Dermis blood vessel endothelial cell (primary cell): ENCODE measurements at regions not wholly inside any gene's neighbourhood (a gene's known extent, or its start where the extent isn't known, plus 50 kb on each side); places are given as distances from the start of the nearest gene placed in this dataset.

Experiments
- DNase-seq: peaks from one replicate; pipeline ENCODE4 v3.0.0; 2010

DNA sequence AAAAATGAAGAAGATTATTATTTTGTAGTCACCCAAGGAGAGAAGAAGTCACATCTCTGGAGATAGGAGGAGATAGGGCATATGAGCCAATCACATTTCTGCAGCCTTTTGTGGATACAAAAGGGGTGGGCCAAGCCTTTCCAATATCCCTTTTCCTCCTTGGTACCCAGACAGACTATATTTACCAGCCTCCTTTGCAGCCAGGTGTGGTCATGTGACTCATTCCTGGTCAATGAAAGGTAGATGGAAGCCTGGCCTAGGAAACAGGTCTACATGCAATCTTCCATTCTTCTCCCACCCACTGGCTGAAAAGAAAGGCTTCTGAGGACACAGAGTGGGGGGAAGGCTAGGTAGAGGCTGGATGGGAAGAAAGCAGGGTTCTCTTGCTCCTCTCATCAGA is 58.1 kb upstream of the ERG start:
- DNase-seq, result no peak

DNA sequence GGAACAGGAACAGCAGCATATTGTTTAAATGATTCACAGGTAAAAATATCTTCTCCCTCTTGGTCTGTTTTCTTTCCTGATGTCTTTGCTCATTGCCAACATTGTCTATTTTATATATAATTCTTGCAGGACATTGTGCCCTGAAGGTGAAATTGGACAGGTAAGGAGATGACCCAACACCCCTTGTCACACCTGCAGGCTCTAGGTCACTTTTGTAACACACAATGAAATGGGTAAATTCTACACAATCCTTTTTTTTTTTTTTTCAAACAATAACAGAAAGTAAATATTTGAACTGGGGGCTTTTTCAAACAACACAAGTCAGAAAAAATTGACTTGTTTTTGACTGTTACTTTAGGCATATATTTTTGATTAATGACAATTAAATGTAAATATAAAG is 62.9 kb upstream of the ERG start:
- no peak for DNase-seq

DNA sequence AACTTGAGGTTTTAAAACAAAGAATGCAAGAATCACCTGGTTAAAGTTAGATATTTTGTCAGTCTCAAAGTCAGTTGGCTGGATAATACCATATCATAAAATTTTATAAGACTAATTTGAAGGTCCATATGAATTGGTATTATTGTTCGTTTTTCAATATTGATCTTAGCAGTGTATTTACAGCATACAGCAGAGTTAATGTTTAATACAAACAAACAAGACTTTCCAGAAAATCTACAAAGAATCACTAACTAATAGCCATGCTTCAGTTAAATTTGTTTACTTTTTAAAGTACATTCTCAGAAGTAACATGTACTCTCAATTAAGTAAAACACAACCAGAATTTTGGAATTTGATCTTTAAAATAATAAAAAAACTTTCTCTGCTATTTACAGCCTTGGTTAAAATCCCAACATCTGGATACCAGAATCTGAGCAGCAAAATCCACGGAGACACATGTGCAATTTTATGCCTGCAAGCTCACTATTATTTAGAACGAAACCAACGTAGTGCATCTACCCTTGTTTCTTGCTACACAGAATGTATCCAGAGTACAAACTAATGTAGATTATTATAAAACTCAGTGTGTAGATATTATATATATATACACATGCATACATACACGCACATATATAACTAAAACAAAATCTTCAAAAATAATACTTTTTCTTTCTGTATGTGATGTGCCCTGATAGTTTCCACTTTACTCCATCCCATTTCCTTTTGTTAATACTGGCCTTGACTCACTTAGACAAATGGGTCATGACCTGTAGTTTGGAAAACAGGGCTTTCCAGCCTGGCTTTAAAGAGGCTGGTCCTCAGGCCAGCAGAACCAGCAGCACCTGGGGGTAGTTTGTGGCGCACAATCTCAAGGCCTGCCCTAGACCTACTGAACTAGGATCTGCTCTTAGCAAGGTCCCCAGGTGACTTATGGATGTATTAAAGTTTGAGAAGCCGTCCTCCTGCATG is 63.6 kb upstream of the ERG start:
- DNase-seq, result no peak

DNA sequence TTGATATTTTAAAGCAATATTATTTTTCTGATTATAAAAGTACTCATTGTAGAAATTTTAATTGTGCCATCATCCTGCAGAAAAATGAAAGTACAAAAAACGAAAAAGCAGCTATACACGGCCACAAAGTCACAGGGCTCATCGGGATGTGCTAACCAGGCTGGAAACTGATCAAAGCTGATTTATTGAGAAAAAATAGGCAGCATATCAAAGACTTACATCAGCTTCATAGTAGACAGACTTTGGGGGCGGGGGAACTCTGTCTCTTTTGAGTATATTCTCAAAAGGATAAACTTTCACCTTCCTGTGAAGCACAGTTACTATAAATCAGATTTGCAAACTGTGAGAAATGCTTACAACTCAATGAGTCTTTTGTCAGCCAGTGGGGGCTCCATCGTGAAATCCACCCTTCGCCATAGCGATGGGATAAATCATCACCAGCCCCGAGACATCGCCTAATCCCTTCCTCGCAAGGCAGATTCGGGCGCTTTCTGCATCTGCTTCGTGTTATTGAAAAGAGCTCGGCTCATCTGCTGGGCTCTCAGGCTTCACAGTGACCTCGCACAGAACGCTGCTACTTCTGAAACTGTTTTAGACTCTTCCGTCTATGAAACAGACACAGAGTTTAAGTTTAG is 69.2 kb upstream of the ERG start:
- DNase-seq, result no peak

DNA sequence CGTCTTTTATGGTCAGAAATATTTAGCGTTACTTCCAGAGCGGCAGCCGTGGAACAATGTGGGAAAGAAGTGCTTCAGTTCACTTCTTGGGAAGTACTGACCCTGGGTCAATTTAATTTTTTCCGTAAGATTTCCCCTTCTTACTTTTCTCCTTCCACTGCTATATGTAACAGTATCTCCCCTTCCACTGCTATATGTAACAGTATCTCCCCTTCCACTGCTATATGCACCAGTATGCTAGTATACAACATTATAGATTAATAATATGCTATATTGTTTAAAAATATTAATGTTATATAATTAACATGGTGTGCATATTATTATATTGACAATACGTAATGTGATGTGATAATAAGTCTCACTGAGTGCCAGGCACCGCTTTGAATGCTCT is 69.7 kb upstream of the ERG start:
- DNase-seq, result no peak

DNA sequence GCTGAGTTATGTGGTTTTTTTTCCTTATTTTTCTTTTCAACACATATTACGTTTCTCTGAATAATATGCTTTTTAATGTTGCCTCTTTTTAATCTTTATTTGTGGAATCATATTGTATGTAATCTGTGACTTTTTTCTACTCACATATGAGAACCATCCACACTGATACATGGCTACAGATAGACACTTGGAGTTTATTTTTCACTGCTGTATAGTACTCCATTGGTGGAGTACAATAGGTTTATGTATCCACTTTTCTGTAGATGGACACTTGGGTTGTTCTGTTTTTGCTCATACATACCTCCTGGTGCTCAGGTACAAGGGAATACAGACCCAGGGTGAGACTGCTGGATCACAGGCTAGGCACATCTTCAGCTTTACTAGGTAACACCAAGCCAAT is 71.5 kb upstream of the ERG start:
- no peak for DNase-seq

DNA sequence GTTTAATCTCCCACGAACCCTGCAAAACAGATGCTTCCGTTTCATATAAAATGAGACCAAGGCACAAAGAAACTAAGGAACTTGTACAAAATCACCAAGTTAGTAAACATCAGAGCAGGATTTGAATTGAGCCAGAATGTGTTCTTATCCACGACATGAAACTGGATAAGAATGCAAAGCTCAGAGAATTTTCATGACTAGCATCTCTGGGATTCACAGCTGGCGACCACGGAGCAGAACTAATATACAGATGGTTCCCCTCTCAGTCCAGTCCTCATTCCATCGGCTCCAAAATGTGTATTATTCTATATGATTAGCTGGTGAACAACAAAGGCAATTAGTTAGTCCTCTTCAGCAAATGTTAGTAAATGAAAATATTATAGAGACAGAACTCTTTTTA is 72.3 kb upstream of the ERG start:
- no peak for DNase-seq

DNA sequence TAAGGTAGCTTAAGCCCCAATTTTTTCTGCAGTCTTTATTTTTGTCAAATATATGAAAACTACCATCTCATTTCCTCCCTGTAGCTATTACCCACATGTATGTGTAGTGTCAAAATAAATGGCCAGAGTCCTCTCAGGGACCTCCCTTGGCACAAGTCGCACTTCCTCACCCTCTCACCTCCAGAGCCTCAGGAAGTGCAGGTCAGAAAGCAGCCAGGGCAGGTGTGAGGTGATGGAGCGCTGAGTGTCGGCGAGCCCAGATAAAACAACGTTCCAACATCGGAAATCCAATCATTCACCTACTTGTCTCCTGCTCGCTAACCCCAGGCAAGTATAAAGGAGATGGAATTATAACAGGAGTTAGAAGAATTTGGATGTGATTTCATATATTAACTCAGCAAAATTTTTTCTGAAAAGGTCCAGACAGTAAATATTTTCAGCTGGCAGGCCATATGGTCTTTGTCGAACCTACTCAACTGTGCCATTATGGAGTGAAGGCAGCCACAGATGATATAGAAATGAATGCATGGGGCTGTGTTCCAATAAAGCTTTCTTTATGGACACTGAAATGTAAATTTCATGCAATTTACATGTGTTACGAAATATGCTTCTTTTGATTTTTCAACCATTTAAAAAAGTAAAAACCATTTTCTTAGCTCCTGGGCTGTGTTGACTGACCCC is 76.8 kb upstream of the ERG start:
- no peak for DNase-seq

DNA sequence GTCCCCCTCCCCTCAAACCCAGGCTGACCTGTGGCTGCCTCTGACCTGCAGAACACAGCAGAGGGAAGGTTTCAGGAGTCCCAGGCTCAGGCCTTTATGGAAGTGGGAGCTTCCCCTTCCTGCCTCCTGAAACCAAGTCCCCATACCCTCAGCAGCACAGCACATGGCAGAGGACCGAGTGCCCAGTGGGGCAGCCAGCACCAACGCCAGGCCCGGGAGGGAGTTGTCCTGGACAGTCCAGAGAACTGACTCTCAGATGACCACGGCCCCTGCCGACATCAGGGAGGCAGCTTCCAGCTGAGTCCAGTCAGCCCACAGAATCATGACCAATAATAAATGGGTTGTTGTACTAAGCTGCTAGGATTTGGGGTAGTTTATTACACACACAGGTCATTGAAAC is 79.6 kb upstream of the ERG start:
- no peak for DNase-seq

DNA sequence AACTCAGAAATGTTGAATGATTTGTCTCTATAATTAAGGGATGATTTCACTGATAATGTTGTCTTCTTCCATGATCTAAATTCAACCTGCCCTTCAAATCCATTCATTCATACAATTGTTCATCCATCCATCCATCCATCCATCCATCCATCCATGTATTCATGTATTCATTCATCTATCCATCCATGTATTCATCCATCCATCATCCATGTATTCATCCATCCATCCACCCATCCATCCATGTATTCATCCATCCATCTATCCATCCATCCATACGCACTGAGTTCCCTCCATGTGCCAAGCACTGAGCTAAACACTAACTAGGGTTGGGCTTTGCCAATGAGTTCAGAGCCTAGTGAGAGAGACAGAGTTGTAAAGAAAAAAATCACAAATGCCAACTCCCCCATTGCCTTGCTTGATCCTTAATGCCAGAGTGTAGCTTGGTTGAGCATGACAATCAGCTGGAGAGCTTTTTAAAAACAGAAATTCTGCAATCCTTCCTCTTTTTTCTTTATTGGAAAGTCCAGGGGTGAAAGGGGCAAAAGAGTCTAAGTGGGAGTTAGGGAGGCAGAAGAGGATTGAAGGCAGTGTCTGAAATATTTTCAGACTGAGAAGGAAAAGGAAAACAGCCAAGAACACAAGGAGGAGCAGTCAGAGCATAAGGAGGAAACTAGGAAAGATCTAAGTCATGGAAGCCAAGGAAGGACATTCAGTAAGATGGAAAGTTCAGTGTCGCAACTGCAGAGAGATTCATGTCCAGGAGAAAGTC is 92.4 kb upstream of the ERG start:
- no peak for DNase-seq

DNA sequence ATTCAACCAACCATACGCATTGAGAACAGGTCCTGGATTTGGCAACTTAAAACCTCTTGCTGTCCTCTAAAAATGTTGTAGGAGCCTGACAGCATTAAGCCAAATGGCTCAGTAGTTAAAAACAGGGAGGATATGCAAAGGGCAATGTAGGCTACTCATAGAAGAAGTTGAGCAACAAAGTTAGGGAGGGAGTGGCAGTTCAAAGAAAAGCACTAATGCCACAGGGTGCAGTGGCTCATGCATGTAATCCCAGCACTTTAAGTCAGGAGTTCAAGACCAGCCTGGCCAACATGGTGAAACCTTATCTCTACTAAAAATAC is 92.9 kb upstream of the ERG start:
- DNase-seq, result no peak

DNA sequence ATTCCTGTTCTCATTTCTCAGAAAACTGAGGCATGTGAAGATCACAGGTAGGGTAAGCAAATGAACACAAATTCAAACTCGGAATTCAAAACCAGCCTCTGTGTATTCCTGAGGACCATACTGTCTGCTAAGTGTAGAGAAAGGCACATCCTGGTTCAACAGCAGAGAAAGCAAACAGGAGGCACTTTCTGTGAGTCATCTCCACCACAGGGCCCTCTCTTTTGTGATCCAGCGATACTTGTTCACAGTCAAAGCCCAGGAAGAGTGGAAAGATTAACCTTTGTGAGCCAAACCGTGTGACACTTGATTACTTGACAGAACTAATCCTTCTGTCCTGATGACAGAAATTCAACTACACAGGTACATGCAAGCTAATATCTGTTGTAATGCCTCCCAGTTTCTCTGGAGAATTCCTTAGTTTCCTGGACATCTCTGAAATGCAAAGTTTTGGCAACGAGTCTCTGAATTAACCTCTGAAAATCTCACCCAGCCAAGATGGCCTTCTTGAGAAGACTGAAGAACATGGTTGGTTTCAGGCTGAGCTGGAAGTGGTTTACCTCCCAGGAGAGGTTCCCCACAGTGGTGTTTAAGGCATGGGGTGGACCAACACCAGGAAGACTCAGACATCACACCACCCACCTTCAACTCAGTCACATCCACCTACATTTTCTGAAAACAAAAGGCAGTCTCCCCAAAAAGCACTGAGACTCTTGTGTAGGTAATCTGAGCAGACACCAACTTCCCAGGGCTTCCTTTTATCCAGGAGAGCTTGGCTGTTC is 98.2 kb upstream of the ERG start:
- no peak for DNase-seq

DNA sequence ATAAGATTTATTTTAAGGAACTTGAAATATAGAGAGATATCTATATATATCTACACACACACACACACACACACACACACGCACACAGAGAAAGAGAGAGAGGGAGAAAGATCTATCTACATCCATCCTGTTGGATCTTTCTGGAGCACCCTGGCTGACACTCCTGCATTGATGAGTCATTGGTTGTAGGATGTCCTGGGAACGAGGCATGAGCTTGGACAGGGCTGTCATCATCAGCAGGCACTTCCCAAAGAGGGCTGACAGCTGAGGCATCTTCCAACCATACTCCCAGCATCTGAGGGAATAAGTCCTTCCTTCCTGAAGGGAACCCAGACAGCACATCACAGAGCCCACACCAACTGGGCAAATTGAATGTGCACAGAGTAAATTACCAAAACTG is 99.1 kb upstream of the ERG start:
- no peak for DNase-seq

DNA sequence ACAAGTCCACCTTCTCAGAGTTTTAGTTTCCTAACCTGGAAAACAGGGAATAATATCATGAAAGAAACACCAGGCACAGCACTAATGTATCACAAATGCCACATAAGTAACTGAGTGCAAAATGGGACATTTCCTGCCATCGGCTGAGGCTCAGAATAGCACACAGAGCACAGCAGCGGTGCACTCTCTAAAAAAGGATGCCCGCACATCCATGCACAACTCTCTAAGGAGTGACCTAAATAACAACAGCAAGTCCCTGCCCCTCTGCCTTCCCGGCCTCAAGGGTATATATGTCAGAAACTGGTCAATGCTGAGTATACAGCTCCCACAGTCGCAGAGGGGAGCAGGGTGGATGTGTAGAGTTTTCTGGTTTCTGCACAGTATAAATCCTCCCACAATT is 100.1 kb upstream of the ERG start:
- no peak for DNase-seq

DNA sequence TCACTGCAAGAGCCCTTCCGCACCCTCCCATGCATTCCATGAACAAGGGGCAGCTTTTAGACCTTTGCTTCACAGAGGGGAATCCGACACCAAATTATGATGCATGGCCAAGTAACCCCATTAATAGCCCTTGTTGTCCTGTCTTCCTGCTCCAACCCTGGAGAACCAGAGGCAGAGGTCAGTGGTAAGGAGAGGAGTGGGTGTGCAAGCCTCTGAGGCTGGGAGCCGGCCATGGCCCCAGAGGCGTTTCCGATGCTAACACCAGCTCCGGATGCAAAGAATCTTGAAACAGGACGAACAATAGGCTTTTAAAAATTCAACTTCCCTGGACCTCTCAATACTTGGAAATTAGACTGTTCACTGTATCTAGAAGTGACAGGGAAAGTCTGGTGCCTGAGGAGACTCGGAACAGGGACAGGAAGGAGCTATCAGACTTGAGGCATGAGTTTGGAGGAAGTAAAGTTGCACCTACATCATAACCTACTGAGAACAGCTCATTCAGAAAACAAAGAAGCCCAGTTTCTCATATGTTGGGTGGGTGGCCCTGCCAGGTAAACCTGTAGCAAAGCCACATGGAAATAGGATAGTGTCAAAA is 101.2 kb upstream of the ERG start:
- DNase-seq, result no peak

DNA sequence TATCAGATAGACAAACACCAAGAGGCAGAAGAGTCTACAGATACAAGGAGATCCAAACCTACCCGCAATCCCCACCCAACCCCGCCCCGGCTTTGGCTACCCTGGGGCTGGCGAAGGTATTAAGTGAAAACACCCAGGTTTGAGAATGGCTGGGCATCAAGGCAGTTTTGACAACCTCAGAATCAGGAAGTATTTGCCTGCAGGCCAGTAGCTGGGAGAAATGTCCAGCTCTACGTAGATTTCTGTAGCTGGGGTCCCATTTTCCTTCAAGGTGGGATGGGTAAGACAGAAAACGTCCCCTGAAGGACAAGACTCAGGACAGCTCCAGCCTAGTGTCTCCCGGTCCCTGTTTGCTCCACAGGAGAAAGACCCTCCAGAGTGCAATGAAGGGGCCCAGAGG is 101.8 kb upstream of the ERG start:
- no peak for DNase-seq

DNA sequence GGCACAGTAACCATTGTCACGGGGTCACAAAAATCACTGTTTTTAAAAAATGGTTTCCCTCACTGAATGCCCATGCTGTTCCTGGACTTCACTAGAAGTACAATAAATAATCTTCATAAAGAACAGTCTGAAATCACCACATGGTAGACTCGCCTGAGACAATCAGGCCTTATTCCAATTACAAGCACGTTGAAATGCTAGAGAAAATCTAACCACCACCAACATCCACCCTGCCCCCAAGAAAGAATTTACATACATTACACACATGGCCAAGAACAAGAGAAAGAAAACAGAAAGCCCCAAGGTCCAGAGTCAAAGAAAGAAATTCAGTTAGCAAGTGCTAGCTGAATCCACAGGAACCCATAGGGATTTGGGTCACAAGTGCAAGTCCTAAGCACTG is 107.0 kb upstream of the ERG start:
- no peak for DNase-seq

DNA sequence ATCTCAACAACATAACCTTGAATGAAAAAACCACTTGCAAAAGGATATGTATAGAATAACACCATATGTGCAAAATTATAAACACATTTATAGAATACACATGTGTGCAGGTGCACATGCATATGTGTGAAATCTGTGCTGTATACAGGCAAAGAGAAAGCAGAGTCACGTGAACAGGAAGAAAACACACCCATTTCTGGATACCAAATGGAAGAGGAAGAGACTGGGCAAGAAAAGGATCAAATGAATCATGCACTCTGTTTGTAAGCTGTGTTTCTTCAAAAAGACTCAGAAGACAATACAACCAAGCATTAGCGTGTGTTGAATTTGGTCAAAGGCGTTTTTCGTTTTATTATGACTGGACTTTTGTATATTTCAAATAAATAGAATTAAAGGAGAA is 111.3 kb upstream of the ERG start:
- DNase-seq, result no peak

DNA sequence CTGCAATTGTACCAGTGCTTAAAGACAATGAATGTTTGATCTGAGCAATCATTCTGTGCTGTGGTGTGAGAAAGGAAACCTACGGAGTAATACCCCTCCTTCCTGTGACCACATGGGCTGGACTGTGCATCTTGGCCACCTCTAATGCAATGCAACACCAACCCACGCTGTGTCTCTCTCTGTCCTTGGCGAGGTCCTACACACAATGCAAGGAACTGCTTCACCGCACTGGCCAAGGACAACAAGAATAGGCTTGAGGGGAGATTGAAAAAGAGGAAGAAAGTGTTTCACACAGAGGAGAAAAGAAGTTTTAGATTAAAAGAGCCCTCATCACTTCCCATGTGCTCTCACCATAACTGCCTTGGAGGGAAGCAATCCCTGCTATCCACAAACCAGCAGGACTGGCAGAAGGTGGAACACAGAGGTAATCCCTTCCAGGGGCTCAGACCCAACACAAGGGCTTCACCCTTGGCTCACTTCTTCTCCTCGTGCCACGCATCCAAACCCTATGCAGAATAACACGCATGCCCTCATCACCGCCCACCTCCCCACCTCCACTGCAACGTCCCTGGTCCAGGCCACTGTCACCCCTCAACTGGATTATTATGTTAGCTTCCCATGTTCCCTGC is 112.5 kb upstream of the ERG start:
- DNase-seq, result no peak

DNA sequence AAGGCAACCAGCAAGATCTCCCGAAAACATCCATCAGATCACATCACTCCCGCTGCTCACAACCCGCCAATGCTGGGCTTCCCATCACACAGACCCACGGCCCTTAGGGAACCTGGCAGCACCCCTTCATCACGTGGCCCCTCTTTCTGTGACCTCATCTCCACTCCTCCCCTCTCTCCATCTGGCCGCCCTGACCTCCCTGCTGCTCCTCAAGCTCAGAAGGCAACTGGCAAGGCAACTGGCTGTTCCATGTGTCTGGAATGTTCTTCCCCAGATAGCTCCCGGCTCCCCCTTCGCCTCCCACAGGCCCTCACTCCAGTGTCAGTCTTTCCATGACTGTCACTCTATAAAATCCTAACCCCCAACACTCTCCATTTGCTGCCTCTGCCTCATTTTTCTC is 113.0 kb upstream of the ERG start:
- no peak for DNase-seq

DNA sequence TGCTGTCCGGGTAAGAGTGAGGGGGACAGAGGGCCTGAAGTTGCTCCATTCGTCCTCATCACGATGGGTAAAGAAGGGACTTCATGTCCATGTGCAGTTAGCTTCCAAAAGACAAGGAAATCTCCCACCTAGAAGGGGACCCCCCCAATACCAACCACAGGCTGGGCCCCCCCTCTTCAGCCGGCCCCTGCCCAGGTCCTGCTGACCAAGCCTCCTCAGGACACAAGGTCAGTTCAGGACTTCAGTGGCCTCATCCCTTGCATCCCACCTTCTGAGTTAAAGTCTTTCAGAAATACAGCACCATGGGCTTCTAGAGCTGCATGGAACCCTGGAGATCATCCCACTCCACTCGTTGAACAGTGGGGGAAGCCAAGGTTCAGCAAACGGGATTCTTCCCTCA is 115.4 kb upstream of the ERG start:
- no peak for DNase-seq

DNA sequence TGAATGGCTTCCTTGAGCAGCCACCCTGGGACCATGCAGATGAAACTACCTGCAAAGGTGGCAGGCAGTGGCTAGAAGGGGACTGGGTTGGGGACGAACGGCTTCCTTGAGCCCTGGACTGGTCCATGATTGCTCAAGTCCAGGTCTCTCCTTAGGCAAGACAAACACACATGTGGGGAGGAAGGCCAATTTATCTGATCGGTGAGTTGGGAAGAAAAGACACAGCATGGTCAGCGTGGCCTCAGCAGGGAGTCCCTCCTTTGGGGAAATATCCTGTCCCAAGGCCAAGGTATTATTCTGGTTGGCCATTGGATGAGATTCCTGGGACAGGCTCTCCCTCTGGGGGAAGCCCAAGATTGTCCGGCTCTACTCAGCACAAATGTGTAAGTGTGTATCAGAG is 116.3 kb upstream of the ERG start:
- no peak for DNase-seq
